H1 (cell line): ENCODE measurements at regions not wholly inside any gene's neighbourhood (a gene's known extent, or its start where the extent isn't known, plus 50 kb on each side); places are given as distances from the start of the nearest gene placed in this dataset.

Source experiments
- CTCF ChIA-PET: fragments of 300-600 bp; sonication (Branson Sonifier 250); formaldehyde crosslinking; loops from one replicate; lab custom pipeline; 2021; ENCODE audit not compliant: partially characterized antibody; lab: Charles Lee
- POLR2A ChIA-PET: fragments of 300-600 bp; sonication (Branson Sonifier 250); formaldehyde crosslinking; loops from one replicate; lab custom pipeline; 2021; ENCODE audit warnings: inconsistent platforms; ENCODE audit not compliant: partially characterized antibody; lab: Charles Lee
- DNase-seq, 2 experiments: peaks; one replicate each; pipeline versions ENCODE4 v3.0.0 to v3.0.0-alpha.2; 2010 to 2022; ENCODE audit warnings: low spot score in 2 of 2, low read depth in 1 of 2, mixed read lengths in 1 of 2
- FAIRE-seq: peaks from 2 replicates; lab custom pipeline; 2011; peaks lifted over from hg19 to GRCh38; lab: Jason Lieb, UNC
- H2AFZ ChIP-seq: 2 replicates; pipeline ENCODE4 v1.8.1; 2012; ENCODE audit warnings: low read length, inconsistent platforms
- H2AK5ac ChIP-seq: 2 replicates; pipeline ENCODE4 v1.6.1; 2013; ENCODE audit warnings: low read depth, low read length
- H2BK120ac ChIP-seq: replicated peaks from 2 replicates; pipeline ENCODE3; 2013; ENCODE audit warnings: low read depth, low read length, inconsistent platforms
- H2BK12ac ChIP-seq: 2 replicates; pipeline ENCODE4 v1.6.1; 2013; ENCODE audit warnings: low read depth, low read length
- H2BK15ac ChIP-seq: 2 replicates; pipeline ENCODE4 v1.6.1; 2013; ENCODE audit warnings: low read length
- H2BK20ac ChIP-seq: 2 replicates; pipeline ENCODE4 v1.6.1; 2013; ENCODE audit warnings: low read length
- H2BK5ac ChIP-seq: 2 replicates; pipeline ENCODE4 v1.6.1; 2013; ENCODE audit warnings: low read depth, low read length
- H3K14ac ChIP-seq: 2 replicates; pipeline ENCODE4 v1.6.1; 2013; ENCODE audit warnings: inconsistent platforms; ENCODE audit not compliant: insufficient read length
- H3K18ac ChIP-seq: 2 replicates; pipeline ENCODE4 v1.6.1; 2013; ENCODE audit warnings: low read length; ENCODE audit errors: extremely low read depth
- H3K23ac ChIP-seq: 2 replicates; pipeline ENCODE4 v1.6.1; 2013; ENCODE audit warnings: inconsistent platforms; ENCODE audit not compliant: insufficient read length
- H3K23me2 ChIP-seq: 2 replicates; pipeline ENCODE4 v1.6.1; 2013; ENCODE audit warnings: low read depth, low read length
- H3K27ac ChIP-seq: 2 replicates; pipeline ENCODE4 v1.6.1; 2011; ENCODE audit warnings: low read depth, low read length, inconsistent platforms
- H3K27me3 ChIP-seq, 4 experiments: replicated peaks in 1 of 4; 1 replicate in 1 of 4; 2 replicates in 3 of 4; pipeline versions ENCODE4 v1.6.1 to v1.8.1; 2011 to 2013; ENCODE audit warnings: low read length in 3 of 4, mild to moderate bottlenecking in 3 of 4, inconsistent platforms in 2 of 4, mixed read lengths in 2 of 4, moderate library complexity in 1 of 4; ENCODE audit not compliant: control insufficient read depth in 3 of 4, insufficient read depth in 3 of 4; ENCODE audit errors: extremely low read depth in 1 of 4
- H3K36me3 ChIP-seq, 4 experiments: 2 replicates each; pipeline versions ENCODE4 v1.6.1 to v1.8.1; 2011 to 2013; ENCODE audit warnings: mild to moderate bottlenecking in 4 of 4, low read length in 3 of 4, moderate library complexity in 2 of 4, control low read depth in 1 of 4, inconsistent platforms in 1 of 4; ENCODE audit not compliant: insufficient read depth in 4 of 4, control insufficient read depth in 2 of 4
- H3K4ac ChIP-seq: replicated peaks from 2 replicates; pipeline ENCODE3; 2013; ENCODE audit warnings: low read length, low read depth, mixed read lengths, inconsistent platforms; ENCODE audit not compliant: insufficient read length
- H3K4me1 ChIP-seq, 4 experiments: replicated peaks in 1 of 4; 1 replicate in 1 of 4; 2 replicates in 3 of 4; pipeline versions ENCODE4 v1.6.1 to v1.8.1; 2011 to 2013; ENCODE audit warnings: low read length in 3 of 4, inconsistent platforms in 2 of 4, mixed read lengths in 1 of 4; ENCODE audit not compliant: insufficient read depth in 4 of 4, control insufficient read depth in 3 of 4
- H3K4me2 ChIP-seq, 2 experiments: 2 replicates each; pipeline versions ENCODE4 v1.6.1 to v1.8.1; 2011 to 2013; ENCODE audit warnings: low read depth in 2 of 2, low read length in 2 of 2, control low read depth in 1 of 2, inconsistent platforms in 1 of 2, mild to moderate bottlenecking in 1 of 2; ENCODE audit not compliant: insufficient read depth in 1 of 2
- H3K4me3 ChIP-seq, 4 experiments: fragments of 200-600, 300-600 bp in 1 of 4; sonication (generic), shearing (Covaris generic), sonication (Bioruptor Twin) in 1 of 4; 2 replicates each; pipeline versions ENCODE4 v1.5.1 to v1.8.1; 2011 to 2016; ENCODE audit warnings: low read length in 4 of 4, low read depth in 3 of 4, control low read depth in 2 of 4, inconsistent platforms in 2 of 4, mild to moderate bottlenecking in 2 of 4, mixed read lengths in 1 of 4, moderate library complexity in 1 of 4; ENCODE audit not compliant: insufficient read depth in 2 of 4; ENCODE audit errors: extremely low read depth in 1 of 4
- H3K56ac ChIP-seq: replicated peaks from 2 replicates; pipeline ENCODE3; 2013; ENCODE audit warnings: low read depth, mild to moderate bottlenecking, mixed read lengths, low read length, inconsistent platforms; ENCODE audit not compliant: insufficient read length
- H3K79me1 ChIP-seq: 2 replicates; pipeline ENCODE4 v1.6.1; 2013; ENCODE audit warnings: low read depth, low read length, control low read depth
- H3K79me2 ChIP-seq, 2 experiments: 2 replicates each; pipeline versions ENCODE4 v1.6.1 to v1.8.1; 2012 to 2013; ENCODE audit warnings: low read length in 2 of 2, mild to moderate bottlenecking in 2 of 2, inconsistent platforms in 1 of 2; ENCODE audit not compliant: insufficient read depth in 2 of 2, control insufficient read depth in 1 of 2
- H3K9ac ChIP-seq, 4 experiments: replicated peaks in 1 of 4; 1 replicate in 1 of 4; 2 replicates in 3 of 4; pipeline versions ENCODE4 v1.6.1 to v1.8.1; 2011 to 2013; ENCODE audit warnings: low read depth in 3 of 4, low read length in 3 of 4, control low read depth in 2 of 4, mild to moderate bottlenecking in 2 of 4, moderate library complexity in 2 of 4, inconsistent platforms in 1 of 4; ENCODE audit errors: extremely low read depth in 1 of 4
- H3K9me3 ChIP-seq, 2 experiments: 2 replicates each; pipeline versions ENCODE4 v1.6.1 to v1.8.1; 2012 to 2013; ENCODE audit warnings: mild to moderate bottlenecking in 2 of 2, moderate library complexity in 2 of 2, control low read depth in 1 of 2, inconsistent platforms in 1 of 2, low read depth in 1 of 2, low read length in 1 of 2, mixed read lengths in 1 of 2; ENCODE audit not compliant: insufficient read depth in 2 of 2
- H4K20me1 ChIP-seq, 2 experiments: replicated peaks in 1 of 2; 2 replicates each; pipeline versions ENCODE3 to v1.8.1; 2011 to 2013; ENCODE audit warnings: inconsistent platforms in 2 of 2, low read length in 2 of 2, mild to moderate bottlenecking in 1 of 2; ENCODE audit not compliant: insufficient read depth in 2 of 2, control insufficient read depth in 1 of 2
- H4K5ac ChIP-seq: 2 replicates; pipeline ENCODE4 v1.6.1; 2013; ENCODE audit warnings: low read length, low read depth, mixed read lengths, inconsistent platforms; ENCODE audit not compliant: insufficient read length
- H4K8ac ChIP-seq: 2 replicates; pipeline ENCODE4 v1.8.0; 2013; ENCODE audit warnings: mild to moderate bottlenecking, moderate library complexity, low read length, inconsistent platforms; ENCODE audit not compliant: insufficient read depth; ENCODE audit errors: extremely low read depth
- H4K91ac ChIP-seq: replicated peaks from 2 replicates; pipeline ENCODE3; 2013; ENCODE audit warnings: low read length, mixed read lengths, inconsistent platforms; ENCODE audit not compliant: insufficient read length
- ATF2 ChIP-seq: IDR thresholded peaks from 2 replicates; pipeline ENCODE4 v1.6.1; 2012; ENCODE audit warnings: low read length, inconsistent platforms
- CHD2 ChIP-seq: IDR thresholded peaks from 2 replicates; pipeline ENCODE4 v1.6.1; 2012; ENCODE audit warnings: low read length, improper control_type of control experiment
- CREB1 ChIP-seq: IDR thresholded peaks from 2 replicates; pipeline ENCODE4 v1.6.1; 2012; ENCODE audit warnings: inconsistent platforms
- POLR2A ChIP-seq, 2 experiments: IDR thresholded peaks; 1 replicate in 1 of 2; 2 replicates in 1 of 2; pipeline ENCODE4 v1.6.1; 2011; ENCODE audit warnings: low read depth in 2 of 2, low read length in 2 of 2, mild to moderate bottlenecking in 2 of 2; ENCODE audit errors: control extremely low read depth in 1 of 2
- TAF1 ChIP-seq: IDR thresholded peaks from 2 replicates; pipeline ENCODE4 v1.6.1; 2011; ENCODE audit warnings: mild to moderate bottlenecking, low read depth, low read length
- TAF7 ChIP-seq: optimal IDR thresholded peaks from 2 replicates; pipeline ENCODE3; 2011; ENCODE audit warnings: low read depth, mild to moderate bottlenecking, inconsistent platforms, low read length, moderate library complexity, borderline replicate concordance
- YY1 ChIP-seq: IDR thresholded peaks from 2 replicates; pipeline ENCODE4 v1.6.1; 2011; ENCODE audit warnings: low read depth, mild to moderate bottlenecking, low read length
- WGBS, 2 experiments: shearing (Covaris generic) in 1 of 2; methylation state at CpG; one replicate each; pipeline versions ENCODE4 v1.1.6 to v1.1.7; 2013 to 2015; ENCODE audit warnings: low lambda C conversion rate in 2 of 2, mixed read lengths in 2 of 2, inconsistent platforms in 1 of 2, low coverage in 1 of 2, missing lambda C conversion rate in 1 of 2; ENCODE audit not compliant: insufficient replicate concordance in 2 of 2, insufficient coverage in 1 of 2, insufficient read length in 1 of 2; ENCODE audit errors: extremely low coverage in 1 of 2, missing lambda C conversion rate in 1 of 2; 5-methylcytosine and 5-hydroxymethylcytosine counted together

- Histone ChIP-seq H3K79me1 (no peaks in the 10 kb centered on the region), H3K18ac (no peak overlapping the region), H3K4me2 (no peak overlapping the region), H3K14ac (no peak overlapping the region), H2AK5ac (no peak overlapping the region), H3K4me3 (no peak overlapping the region), H2BK15ac (no peak overlapping the region), H2BK12ac (no peak overlapping the region), H3K56ac (no peak overlapping the region), H3K4me1 (no peaks in the 10 kb centered on the region), H4K5ac (no peak overlapping the region), H3K9ac (no peak overlapping the region), H2BK5ac (no peak overlapping the region), H2BK20ac (no peak overlapping the region), H2AFZ (no peak overlapping the region), H3K79me2 (no peaks in the 10 kb centered on the region), H3K4ac (no peak overlapping the region), H3K23ac (no peak overlapping the region), H3K23me2 (no peaks in the 10 kb centered on the region), H3K36me3 (no peaks in the 10 kb centered on the region), H4K20me1 (no peaks in the 10 kb centered on the region), H4K8ac (no peak overlapping the region; the same call in none of the 2 replicates), H4K91ac (no peak overlapping the region), H3K9me3 (no peaks in the 10 kb centered on the region), H3K27me3 (no peaks in the 10 kb centered on the region), H2BK120ac (no peak overlapping the region), H3K27ac (no peak overlapping the region)
- FAIRE-seq: no peak
- CTCF ChIA-PET: interaction anchor here (0.7 to 1.1 kb wide), 2 partner anchors 153 to 204 kb away, joined by 3 read pairs; no protein-coding TSS in a partner anchor
- WGBS, 2 experiments: 97% methylated on average over 14 of the region's 14 CpGs; no CpG with 5 or more reads in 1 of the 2 experiments
- DNase-seq: no peak
- POLR2A ChIA-PET: no interaction called here
- TF ChIP-seq TAF1: no peak
- TF ChIP-seq ATF2: no peak
- TF ChIP-seq TAF7: no peak
- no peak for TF ChIP-seq POLR2A (IDR thresholded peaks at IDR 0.05; ENCODE audit: control extremely low read depth in 1 of 2, low read depth in 2 of 2, low read length in 2 of 2)
- TF ChIP-seq CHD2: no peak
- TF ChIP-seq YY1: no peak
- TF ChIP-seq CREB1: no peak
Measured at GRCh38 chr1:104932949-104933679, 1183.4 kb downstream of the AMY1C start.
